ENCODE measurements at regions not wholly inside any gene's neighbourhood (a gene's known extent, or its start where the extent isn't known, plus 50 kb on each side); places are given as distances from the start of the nearest gene placed in this dataset.

DNA sequence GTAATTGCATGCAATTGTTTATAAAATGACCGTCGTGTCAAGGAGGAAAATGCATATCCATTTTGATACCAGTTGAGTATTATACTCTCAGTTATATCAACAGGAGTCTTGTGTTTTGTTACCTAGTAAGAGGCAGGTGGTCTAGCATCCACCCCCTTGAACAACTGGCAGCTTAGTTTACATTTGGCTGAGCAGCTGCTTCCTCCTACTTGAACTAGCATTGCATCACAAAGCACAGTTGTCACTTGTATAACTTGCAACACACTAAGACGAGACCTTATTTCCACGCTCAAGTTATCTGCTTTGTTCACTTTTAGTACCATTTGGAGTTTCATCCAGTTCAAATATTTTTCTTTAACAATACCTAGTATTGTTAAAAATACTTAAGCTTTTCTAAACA, 75.4 kb upstream of the UBE2E3 start:
- H3K4me2 ChIP-seq, result no peak overlapping the region
- no peaks in the 10 kb centered on the region; a peak in 1 of 4 replicates for H3K4me1 ChIP-seq (ENCODE audit: control insufficient read depth in 1 of 2, insufficient read depth in 2 of 2, low read depth in 1 of 2, low read length in 1 of 2)
- no peaks in the 10 kb centered on the region for H3K9me2 ChIP-seq
- H2AFZ ChIP-seq (ENCODE audit: low read depth), result no peak overlapping the region
- DNase-seq, result no peak
- H3K27ac ChIP-seq (ENCODE audit: low read depth in 2 of 2, low read length in 1 of 2), result no peak overlapping the region
- H3K79me2 ChIP-seq (ENCODE audit: insufficient read depth), result no peaks in the 10 kb centered on the region
- POLR2A ChIA-PET, result no interaction called here
- TF ChIP-seq USF1 (IDR thresholded peaks at IDR 0.05; ENCODE audit: borderline replicate concordance, low read depth) (no peak), RXRA (IDR thresholded peaks at IDR 0.05; ENCODE audit: borderline replicate concordance, low read depth) (no peak), SMC3 (IDR thresholded peaks at IDR 0.05; ENCODE audit: low read depth, low read length) (no peak), FOXM1 (IDR thresholded peaks at IDR 0.05; ENCODE audit: low read depth) (no peak), MAX (IDR thresholded peaks at IDR 0.05; ENCODE audit: low read depth) (no peak), POLR2AphosphoS5 (IDR thresholded peaks at IDR 0.05; ENCODE audit: low read depth, low read length) (no peak), SIN3A (IDR thresholded peaks at IDR 0.05; ENCODE audit: borderline replicate concordance, low read depth, low read length) (no peak), EZH2phosphoT487 (IDR thresholded peaks at IDR 0.05; ENCODE audit: borderline replicate concordance, low read depth) (no peak), CHD2 (IDR thresholded peaks at IDR 0.05; ENCODE audit: low read length, partially characterized antibody) (no peak), ELF1 (IDR thresholded peaks at IDR 0.05) (no peak), RAD21 (IDR thresholded peaks at IDR 0.05; ENCODE audit: low read length) (no peak), YY1 (IDR thresholded peaks at IDR 0.05; ENCODE audit: low read depth) (no peak), EP300 (IDR thresholded peaks at IDR 0.05; ENCODE audit: borderline replicate concordance in 1 of 2, low read depth in 1 of 2, low read length in 1 of 2) (no peak), MXI1 (IDR thresholded peaks at IDR 0.05; ENCODE audit: low read depth, low read length) (no peak)
- 82% methylated on average over 4 of the region's 4 CpGs for WGBS (ENCODE audit: low lambda C conversion rate)
- no peaks in the 10 kb centered on the region for H3K9me3 ChIP-seq
- no peak overlapping the region for H3K4me3 ChIP-seq (ENCODE audit: low read depth in 2 of 2, low read length in 1 of 2)
- H3K27me3 ChIP-seq (ENCODE audit: insufficient read depth), result no peaks in the 10 kb centered on the region
- H3K9ac ChIP-seq, result no peak overlapping the region
- H3F3A ChIP-seq (replicated peaks; ENCODE audit: insufficient read depth), result peaks cover 8% of the 10 kb centered on the region
- H4K20me1 ChIP-seq (ENCODE audit: insufficient read depth), result no peaks in the 10 kb centered on the region
- CTCF ChIA-PET, result no interaction called here
- no peaks in the 10 kb centered on the region for H3K36me3 ChIP-seq (replicated peaks in 1 of 2; ENCODE audit: control insufficient read depth in 1 of 2, insufficient read depth in 2 of 2, low read length in 1 of 2)

DNA sequence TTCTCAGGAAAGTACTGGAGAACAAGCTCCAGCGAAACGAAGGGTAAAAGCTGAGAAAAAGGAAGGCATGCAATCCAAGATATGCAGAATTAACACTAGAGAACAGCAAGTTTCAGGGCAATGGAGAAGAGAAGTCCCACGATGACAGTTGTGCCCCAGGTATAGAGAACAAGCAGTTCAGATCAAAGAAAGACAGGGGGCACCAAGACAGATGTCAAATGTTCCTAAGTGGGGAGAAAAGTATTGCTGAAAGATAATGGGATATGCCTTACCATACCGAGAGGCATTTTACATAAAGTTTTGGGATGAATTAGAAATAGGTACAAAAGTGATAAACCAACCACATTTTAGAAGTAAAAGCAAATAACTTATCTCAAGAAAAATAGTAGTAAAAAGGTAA, 79.1 kb upstream of the UBE2E3 start:
- WGBS (ENCODE audit: low lambda C conversion rate), result 81% methylated on average over 4 of the region's 4 CpGs
- no peak overlapping the region for H3K27ac ChIP-seq (ENCODE audit: low read depth in 2 of 2, low read length in 1 of 2)
- ChIA-PET POLR2A (no interaction called here), CTCF (no interaction called here)
- no peak overlapping the region for H3K4me3 ChIP-seq (ENCODE audit: low read depth in 2 of 2, low read length in 1 of 2)
- H3K9me2 ChIP-seq, result no peaks in the 10 kb centered on the region; the same call in 1 of the 2 replicates
- H3K4me1 ChIP-seq (ENCODE audit: control insufficient read depth in 1 of 2, insufficient read depth in 2 of 2, low read depth in 1 of 2, low read length in 1 of 2), result no peaks in the 10 kb centered on the region; a peak in 1 of 4 replicates
- no peak for DNase-seq
- H4K20me1 ChIP-seq (ENCODE audit: insufficient read depth), result no peaks in the 10 kb centered on the region
- TF ChIP-seq FOSL2 (IDR thresholded peaks at IDR 0.05; ENCODE audit: borderline replicate concordance, low read depth) (no peak), EP300 (IDR thresholded peaks at IDR 0.05; ENCODE audit: borderline replicate concordance in 1 of 2, low read depth in 1 of 2, low read length in 1 of 2) (no peak), IRF3 (IDR thresholded peaks at IDR 0.05; ENCODE audit: low read depth, low read length) (no peak)
- no peak overlapping the region for H3K9ac ChIP-seq
- H3K27me3 ChIP-seq (ENCODE audit: insufficient read depth), result no peaks in the 10 kb centered on the region
- no peaks in the 10 kb centered on the region for H3F3A ChIP-seq (replicated peaks; ENCODE audit: insufficient read depth)
- no peaks in the 10 kb centered on the region for H3K36me3 ChIP-seq (replicated peaks in 1 of 2; ENCODE audit: control insufficient read depth in 1 of 2, insufficient read depth in 2 of 2, low read length in 1 of 2)
- no peaks in the 10 kb centered on the region for H3K9me3 ChIP-seq
- no peak overlapping the region for H2AFZ ChIP-seq (ENCODE audit: low read depth)
- no peaks in the 10 kb centered on the region for H3K79me2 ChIP-seq (ENCODE audit: insufficient read depth)
- H3K4me2 ChIP-seq, result no peak overlapping the region

Measured in SK-N-SH (cell line).